ENCODE measurements at regions not wholly inside any gene's neighbourhood (a gene's known extent, or its start where the extent isn't known, plus 50 kb on each side); places are given as distances from the start of the nearest gene placed in this dataset.

DNA sequence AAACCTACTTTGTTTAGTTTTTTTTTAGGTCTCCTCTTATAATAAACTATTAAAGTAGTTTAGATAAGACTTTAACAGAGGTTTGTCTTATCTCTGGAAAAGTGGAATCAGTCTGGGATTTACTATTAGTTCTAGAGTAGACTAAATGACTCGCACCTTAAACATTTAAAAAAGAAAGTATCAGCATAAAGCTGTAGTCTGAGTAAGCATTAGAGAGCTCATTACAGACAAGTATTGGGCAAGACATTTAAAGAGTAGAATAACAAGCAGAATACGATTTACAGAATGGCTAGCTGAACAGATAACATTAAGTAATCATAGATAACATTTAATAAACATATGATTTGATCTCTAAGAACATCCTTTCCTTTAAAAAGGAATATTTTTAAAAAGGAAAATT, 226.0 kb upstream of the DMAC1 start:
- ATAC-seq (ENCODE audit: poor library complexity) (no peak), DNase-seq (no peak)
- intact Hi-C loops (cut with DNase I) = no loop called here

DNA sequence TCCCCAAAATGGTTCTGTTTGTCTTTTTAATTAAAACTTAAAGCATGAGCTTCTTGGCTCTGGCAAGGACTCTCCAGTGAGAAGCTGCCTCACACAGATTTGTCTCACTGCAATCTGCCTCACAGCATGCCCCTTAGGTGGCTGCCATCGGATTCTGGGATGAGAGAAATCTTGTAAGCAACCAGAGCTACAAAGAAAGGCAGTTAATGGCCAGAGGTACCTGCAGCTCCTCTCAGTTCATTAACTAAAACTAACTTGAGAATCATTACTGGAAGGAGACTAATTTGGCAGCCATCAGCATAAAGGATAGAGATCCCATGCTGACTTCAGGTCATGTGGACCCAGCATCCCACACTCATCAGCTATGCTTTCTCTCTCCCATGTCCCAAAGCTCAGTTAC, 220.6 kb upstream of the DMAC1 start:
- no peak for ATAC-seq (ENCODE audit: poor library complexity)
- intact Hi-C loops (cut with DNase I) = no loop called here
- DNase-seq = no peak

DNA sequence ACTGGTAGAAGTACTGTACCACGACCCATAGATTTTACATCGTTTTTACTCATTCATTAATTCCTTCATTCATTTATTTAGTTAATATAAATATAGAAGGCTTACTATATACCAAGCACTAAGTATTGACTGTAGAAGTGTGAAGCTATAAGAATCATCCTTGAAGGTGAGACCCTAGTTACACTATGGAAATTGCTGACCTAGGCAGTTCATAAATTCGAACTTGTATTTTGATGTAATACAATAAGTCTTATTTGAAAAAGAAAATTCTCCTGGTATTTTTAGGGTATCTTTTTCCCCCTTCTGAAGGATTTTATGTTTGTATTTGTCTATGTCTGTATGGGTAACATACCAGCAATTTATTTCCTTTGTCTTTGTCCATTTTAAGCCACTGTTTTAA, 220.1 kb upstream of the DMAC1 start:
- ATAC-seq (ENCODE audit: poor library complexity) (no peak), DNase-seq (no peak)
- intact Hi-C loops (cut with DNase I) = no loop called here

DNA sequence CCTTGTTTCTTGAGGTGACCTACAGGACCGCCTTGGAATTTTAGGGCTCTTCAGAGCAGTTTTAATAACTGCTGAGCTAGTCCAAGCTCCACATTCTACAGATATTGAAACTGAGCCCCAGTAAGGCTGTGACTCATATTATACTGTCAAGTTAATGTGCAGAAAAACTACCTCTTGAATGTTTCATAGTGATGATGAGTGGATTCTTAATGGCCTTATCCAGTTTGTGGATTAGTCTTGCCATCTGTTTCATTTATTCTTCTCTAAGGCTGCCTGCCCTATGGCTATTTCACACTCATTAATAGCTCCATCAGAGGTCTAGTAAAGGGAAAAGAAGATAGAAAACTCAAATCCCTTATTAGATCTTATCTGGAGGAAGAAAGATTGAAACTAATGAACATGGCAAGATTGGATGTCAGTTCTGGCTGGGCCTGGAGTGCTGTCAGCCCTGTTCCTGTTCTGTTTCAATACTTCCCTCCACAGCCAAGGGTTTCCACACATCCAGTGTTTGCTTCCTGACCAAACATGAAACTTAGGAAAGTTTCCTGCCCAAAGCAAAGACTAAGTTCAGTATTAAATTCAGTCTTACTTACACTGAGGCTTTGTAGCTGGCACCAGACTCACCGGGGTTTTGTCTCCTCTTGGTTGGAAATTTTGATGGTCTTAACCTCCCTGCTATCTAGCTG, 215.6 kb upstream of the DMAC1 start:
- intact Hi-C loops (cut with DNase I) = no loop called here
- DNase-seq = no peak
- no peak for ATAC-seq (ENCODE audit: poor library complexity)

DNA sequence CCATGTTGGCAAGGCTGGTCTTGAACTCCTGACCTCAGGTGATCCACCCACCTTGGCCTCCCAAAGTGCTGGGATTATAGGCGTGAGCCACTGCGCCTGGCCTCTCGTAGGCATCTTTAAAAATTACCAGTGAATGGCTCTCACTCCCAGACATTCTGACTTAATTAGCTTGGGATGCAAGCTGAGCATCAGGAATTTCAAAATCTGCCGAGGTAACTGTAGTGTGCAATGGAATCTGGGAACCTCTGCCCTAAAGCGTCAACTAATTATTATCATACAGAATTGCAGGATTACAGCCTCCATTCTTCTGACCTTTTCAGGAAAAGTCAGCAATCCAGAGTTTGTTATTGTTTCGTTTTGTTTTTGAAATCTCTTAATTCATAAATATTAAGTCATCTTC, 213.4 kb upstream of the DMAC1 start:
- intact Hi-C loops (cut with DNase I) = no loop called here
- ATAC-seq (ENCODE audit: poor library complexity) = no peak

DNA sequence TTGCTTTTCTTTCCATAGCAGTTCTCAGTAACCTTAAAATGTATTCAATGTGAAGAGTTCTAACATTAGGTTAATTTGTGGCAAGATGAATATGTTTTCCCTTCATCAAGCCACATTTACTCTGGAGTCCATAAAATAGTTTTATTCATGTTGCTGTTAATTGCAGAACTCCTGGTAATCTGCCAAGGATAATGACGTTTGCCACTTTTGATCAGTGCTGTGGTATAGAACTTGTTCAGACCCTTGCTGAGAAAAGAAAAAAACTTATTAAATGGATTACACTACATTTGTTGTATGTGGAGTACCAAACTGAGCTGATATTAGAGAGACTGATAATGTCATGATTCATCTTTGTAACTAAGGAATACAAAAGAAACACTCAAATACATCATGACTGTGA, 212.4 kb upstream of the DMAC1 start:
- no peak for ATAC-seq (ENCODE audit: poor library complexity)
- DNase-seq = no peak
- intact Hi-C loops (cut with DNase I) = no loop called here

More for the DNA sequence above, 213.4 kb upstream of the DMAC1 start:
- no peak for DNase-seq

DNA sequence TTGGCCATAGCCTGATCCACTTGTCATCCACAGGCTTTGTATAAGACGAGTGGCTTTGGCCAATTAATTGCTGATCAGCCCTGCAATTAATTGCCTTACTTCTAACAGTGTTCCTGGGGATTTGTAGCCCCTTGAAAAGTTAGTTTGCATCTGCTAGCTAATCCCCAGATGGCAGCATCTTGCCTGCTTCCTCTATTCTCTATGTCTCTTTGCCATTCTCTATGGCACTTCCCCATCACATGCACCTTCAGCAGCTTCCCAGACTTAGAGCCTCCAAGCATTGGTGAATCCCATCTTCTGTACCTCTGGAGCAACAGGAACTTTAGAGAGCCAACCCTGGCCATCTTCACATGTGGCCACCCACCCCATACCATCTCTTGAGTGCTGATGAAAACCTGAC, 197.0 kb upstream of the DMAC1 start:
- intact Hi-C loops (cut with DNase I) = no loop called here
- no peak for DNase-seq
- ATAC-seq (ENCODE audit: poor library complexity) = no peak

DNA sequence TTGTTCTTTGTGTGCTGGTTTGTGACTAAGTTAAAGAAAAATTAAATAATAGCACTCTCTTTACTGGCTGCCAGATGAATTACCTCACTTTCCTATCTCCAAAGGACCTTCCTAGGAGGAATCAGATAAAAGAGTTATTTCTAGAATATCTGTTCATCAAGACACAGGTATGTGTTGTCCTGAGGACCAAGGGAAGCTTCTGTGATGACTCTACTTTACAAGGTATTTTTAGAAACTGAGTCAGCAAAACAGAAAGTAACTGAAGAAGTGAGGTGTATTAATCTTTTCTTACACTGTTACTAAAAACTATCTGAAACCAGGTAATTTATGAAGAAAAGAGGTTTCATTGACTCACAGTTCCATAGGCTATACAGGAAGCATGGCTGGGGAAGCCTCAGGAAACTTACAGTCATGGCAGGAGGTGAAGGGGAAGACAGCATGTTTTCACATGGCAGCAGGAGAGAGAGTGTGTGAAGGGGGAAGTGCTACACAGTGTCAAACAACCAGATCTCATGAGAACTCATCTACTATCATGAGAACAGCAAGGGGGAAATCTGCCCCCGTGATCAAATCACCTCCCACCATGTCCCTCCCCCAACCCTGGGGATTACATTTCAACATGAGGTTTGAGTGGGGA, 189.2 kb upstream of the DMAC1 start:
- ATAC-seq (ENCODE audit: poor library complexity) = no peak
- intact Hi-C loops (cut with DNase I) = no loop called here
- DNase-seq = no peak

DNA sequence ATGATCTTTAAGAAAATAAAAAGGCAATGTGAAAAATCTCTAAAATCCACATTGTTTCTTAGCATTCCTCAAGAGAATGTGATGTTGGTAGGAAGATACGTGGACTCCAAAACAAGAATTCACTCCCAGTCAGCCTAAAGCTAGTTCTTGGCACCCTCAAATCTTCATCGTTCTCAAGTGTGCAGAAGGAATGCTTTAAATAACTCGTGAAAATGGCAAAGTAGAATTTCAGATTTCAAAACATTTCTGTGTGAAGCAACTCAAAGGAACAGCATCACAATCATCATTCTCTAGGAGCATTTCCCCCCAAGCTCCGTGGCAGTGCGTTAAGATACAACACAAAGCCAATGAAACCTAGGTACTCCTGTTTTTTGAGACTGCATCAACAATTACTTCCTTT, 185.1 kb upstream of the DMAC1 start:
- intact Hi-C loops (cut with DNase I) = no loop called here
- ATAC-seq (ENCODE audit: poor library complexity) = no peak
- DNase-seq = no peak

DNA sequence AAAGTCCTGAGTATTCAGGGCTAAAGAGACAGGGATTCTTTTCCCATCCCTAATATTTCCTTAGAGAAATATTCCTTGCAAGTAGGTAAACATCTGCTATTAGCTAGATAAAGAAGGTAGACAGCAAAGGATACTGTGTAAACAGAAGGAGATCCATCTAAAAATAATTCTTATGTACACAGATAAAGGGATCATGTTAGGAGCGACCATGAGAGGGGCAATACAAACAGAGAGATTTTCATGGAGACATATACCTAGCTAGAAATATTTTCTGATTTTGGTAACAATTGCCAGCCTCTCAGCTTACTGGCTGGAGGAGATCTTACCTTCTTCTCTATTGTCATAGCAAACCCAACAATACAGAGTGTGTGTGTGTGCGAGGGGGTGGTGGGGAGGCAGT, 184.6 kb upstream of the DMAC1 start:
- intact Hi-C loops (cut with DNase I) = no loop called here
- no peak for DNase-seq
- no peak for ATAC-seq (ENCODE audit: poor library complexity)

DNA sequence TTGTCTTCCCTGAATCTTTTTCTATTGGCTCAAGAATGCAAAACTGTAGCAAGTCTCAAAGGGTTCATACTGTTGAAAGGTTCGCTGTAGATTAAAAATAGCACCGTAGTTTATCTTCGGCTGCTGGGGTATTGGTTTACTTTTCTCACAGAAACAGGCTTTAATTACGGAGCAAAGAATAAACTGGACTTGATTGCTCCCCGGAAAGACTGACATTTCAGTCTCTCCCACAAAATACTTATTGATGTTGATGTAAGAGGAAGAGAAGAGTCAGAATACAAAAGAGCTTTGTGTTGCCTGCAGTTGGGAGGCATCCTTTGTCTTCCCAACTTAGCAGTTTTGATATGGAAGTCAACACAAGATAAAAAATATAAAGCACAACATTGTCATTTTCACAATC, 183.9 kb upstream of the DMAC1 start:
- no peak for DNase-seq
- no peak for ATAC-seq (ENCODE audit: poor library complexity)
- intact Hi-C loops (cut with DNase I) = no loop called here

DNA sequence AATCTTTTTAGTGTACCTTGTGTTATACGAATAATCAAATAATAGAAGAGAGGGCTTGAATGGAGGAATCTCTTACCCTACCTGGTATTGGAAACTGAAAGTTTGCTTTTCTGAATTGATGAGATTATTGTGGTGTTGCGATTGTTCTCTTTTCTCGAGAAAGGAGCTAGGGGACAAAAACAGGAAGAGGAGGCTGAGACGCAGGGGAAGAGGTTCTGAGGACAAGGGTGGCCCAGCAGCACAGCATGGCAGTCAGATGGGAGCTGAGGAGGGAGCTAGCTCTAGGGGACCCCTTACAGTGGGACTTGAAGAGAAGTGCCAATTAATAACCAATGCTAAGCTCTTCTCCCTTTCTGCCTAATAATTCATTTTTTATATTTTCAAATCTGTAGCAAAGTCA, 183.3 kb upstream of the DMAC1 start:
- no peak for DNase-seq
- intact Hi-C loops (cut with DNase I) = no loop called here
- no peak for ATAC-seq (ENCODE audit: poor library complexity)

DNA sequence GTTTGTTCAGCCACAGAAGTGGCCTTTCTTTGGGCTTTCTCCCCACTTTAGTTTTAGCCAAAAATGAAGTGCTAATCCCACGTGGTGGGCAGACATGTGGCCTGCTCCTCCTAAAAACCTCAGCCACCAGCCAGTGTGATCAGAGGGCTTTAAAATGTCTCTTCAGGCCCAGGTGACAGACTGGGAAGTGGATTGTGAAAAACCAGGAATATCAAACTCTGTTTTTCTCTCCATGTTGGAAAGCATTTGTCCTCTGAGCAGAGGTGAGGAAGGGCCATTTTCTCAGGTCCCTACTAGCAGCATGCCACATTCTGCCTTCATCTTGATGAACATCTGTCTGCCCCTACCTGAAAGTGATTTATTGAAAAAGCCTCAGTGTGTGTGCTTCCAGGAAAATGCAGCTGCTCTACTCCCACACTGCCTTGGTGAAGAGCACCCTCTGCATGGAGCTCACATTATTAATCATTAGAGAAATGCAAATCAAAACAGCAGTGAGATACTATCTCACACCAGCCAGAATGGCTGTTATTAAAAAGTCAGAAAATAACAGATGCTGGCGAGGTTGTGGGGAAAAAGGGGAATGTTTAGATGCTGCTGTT, 181.2 kb upstream of the DMAC1 start:
- DNase-seq (no peak), ATAC-seq (ENCODE audit: poor library complexity) (no peak)
- intact Hi-C loops (cut with DNase I) = no loop called here

DNA sequence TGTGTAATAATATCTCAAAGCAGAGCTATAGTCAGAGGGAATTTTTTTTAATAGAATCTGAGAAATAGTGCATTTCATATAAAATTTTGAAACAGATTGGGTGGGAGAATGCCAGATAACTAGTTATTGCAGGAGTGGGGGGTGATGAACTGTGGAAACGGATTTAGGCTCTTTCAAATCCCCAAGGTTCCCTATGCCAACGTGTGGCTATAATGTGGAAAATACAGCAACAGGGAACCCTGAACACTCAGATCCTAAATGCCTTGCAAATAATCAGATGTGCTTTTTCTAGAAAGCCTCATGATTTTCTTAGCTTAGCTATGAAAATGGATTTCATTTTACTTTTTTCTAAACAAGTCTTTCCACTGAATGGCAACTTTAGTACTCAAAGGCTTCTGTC, 180.5 kb upstream of the DMAC1 start:
- intact Hi-C loops (cut with DNase I) = no loop called here
- no peak for ATAC-seq (ENCODE audit: poor library complexity)
- no peak for DNase-seq

DNA sequence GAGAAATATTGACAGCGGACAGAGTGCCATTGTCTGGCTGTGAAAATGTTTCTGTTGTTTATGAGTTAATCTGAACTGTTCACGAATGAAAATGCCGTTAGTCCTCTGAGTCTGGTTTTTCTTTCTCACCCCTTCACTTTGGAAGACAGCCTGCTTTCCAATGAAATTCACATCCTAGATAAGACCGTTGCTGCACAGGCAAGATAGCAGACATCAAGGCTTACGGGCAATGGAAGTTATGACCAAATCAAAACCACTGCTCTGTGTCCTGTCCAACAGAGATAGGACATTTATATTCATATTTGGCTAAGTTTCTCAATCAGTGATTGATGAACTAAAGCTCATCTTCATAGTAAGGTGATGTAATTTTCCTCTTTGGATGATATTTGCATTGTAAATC, 180.0 kb upstream of the DMAC1 start:
- ATAC-seq (ENCODE audit: poor library complexity) = no peak

DNA sequence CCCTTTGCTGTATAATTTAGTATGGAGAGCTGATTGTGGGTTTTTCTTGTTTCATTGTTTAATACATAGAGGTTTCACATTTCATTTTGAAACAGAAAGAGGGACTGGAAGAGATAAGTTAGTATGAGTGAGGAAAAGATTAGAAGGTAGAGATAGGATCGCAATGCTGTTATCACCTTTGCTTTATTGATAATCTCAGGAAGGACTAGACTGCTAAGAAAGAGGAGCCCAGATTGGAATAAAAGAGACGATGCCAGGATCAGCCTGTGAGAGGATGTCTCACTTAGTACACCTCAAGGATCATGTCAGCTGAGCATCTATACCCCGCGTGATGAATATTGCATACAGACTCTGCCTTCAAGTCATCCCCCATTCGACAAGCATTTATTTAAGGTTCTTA, 178.0 kb upstream of the DMAC1 start:
- DNase-seq = no peak

More for the DNA sequence above, 180.0 kb upstream of the DMAC1 start:
- intact Hi-C loops (cut with DNase I) = no loop called here
- no peak for DNase-seq

DNA sequence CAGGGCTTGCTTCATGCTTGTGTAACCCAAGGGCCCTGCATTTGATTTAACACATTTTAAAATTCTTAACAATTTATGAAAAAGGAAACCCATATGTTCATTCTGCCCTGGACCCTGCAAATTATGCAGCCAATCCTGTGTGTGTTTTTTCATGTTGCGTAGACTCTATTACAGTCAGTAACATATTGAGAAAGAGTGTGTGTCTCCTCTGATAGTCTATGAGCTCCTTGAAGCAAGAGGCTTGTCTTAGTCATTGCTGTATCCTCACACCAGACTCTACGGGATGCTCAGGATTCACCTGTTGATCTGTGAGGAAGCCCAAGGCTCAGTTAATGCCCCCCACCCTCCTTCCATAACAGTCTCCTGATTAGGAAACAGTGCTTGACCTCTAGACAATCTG, 177.3 kb upstream of the DMAC1 start:
- DNase-seq (no peak), ATAC-seq (ENCODE audit: poor library complexity) (no peak)
- intact Hi-C loops (cut with DNase I) = no loop called here

More for the DNA sequence above, 178.0 kb upstream of the DMAC1 start:
- intact Hi-C loops (cut with DNase I) = no loop called here
- no peak for ATAC-seq (ENCODE audit: poor library complexity)

DNA sequence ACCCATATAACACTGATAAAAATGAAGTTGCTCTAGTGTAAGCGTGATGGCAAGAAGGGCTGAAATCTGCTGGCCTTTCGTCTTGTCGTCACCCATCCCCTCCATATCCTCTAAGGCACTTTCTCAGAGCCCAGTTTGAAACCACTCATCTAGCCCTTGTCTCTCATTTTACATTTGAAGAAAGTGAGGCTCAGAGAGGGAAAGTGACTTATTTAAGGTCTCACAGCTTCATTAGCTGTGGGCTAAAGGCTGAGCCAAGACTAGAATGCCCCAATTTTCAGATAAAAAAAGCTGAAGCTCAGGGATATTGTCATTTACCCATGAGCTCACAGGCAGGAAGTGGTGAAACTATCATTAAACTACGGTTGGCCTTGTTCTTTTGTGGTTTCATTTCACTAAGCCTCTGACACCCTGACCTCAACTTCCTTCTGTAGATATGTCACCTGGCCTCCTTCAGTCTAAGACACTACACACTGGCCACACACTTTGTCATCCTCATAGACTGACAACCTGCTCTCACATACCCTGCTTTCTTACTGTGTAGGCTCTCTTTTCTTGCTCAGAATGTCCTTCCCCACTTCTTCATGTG, 176.7 kb upstream of the DMAC1 start:
- DNase-seq = no peak
- peak; percentile 31 for ATAC-seq (ENCODE audit: poor library complexity)
- intact Hi-C loops (cut with DNase I) = no loop called here

DNA sequence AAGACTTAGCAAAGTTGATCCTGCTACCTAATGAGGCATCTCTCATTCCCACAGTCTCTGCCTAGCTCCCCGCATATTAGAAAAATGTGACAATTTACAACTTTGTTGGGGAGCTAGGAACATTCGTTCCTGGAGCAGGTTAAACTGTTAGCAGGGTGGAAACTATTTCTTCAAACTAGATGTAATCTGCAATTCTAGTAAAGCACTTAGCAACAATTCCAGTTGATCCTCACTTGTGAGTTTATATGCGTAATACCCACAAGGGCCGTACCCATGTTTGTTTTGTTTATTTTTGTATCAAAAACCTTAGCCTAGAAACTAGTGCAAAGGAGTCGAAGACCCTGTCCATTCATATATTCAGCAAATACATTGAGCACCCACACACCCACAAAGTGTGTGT, 175.8 kb upstream of the DMAC1 start:
- no peak for DNase-seq
- ATAC-seq (ENCODE audit: poor library complexity) = no peak
- intact Hi-C loops (cut with DNase I) = no loop called here

DNA sequence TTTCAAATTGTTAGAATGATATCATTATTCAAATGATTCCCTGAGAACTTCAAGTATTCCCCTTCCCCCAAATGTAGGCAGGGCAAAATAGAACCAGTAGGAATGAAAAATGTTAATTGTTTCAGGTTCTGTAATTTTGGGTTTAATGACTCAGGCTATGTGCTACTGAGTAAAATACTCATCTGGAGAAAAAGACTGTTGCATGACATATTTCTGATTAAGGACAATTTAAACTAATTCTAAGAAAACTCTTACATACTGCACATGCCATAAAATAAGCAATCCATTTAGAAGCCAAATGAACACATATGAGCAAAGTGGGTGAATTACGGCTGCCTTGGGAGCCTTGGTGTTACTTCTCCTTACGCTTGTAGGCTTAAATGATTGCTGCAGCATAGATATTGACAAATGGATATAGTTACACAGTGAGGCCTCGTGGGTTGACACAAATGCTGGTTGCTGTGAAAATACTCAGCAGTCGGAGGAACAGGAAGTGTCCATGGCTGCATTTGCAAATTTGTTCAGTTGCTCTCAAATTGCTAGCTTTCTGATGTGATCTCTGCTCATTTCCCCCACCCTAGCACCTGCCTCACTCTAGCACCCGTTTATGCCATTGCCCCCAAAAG, 174.9 kb upstream of the DMAC1 start:
- no peak for DNase-seq
- intact Hi-C loops (cut with DNase I) = no loop called here
- ATAC-seq (ENCODE audit: poor library complexity) = no peak

Data from Right ventricle myocardium superior (tissue), 1 donor.